Activated naive CD4-positive, alpha-beta T cell treated with Interleukin-2 at 50 U/mL for 16 hours (primary cell): ENCODE measurements at regions not wholly inside any gene's neighbourhood (a gene's known extent, or its start where the extent isn't known, plus 50 kb on each side); places are given as distances from the start of the nearest gene placed in this dataset.
"Not testable (repeated sequence)": the region's sequence is repeated elsewhere in the genome, so short reads cannot be mapped to it uniquely, and the experiment has no call there.

Experiments
- DNase-seq: peaks from one replicate; pipeline ENCODE4 v3.0.0-alpha.2; 2020

GRCh38 chr1:55463814-55464475 is 248.8 kb upstream of the USP24 start:
- no peak for DNase-seq

GRCh38 chr1:55457874-55458273 is 242.7 kb upstream of the USP24 start:
- DNase-seq: no peak

GRCh38 chr1:55456971-55457370 is 241.8 kb upstream of the USP24 start:
- DNase-seq: no peak

- DNase-seq: no peak
These were observed 233.1 kb upstream of the USP24 start for GRCh38 chr1:55448261-55448660.

GRCh38 chr1:55447488-55447887 is 232.3 kb upstream of the USP24 start:
- no peak for DNase-seq

GRCh38 chr1:55446351-55446750 is 231.2 kb upstream of the USP24 start:
- DNase-seq: no peak

- no peak for DNase-seq
These were observed 230.3 kb upstream of the USP24 start for GRCh38 chr1:55445416-55445815.

GRCh38 chr1:55444667-55445066 is 229.5 kb upstream of the USP24 start:
- no peak for DNase-seq

GRCh38 chr1:55443175-55443915 is 228.2 kb upstream of the USP24 start:
- no peak for DNase-seq

- DNase-seq: no peak
These were observed 226.3 kb upstream of the USP24 start for GRCh38 chr1:55441489-55441888.

- DNase-seq: no peak
These were observed 222.5 kb upstream of the USP24 start for GRCh38 chr1:55437692-55438091.

- DNase-seq: not testable (repeated sequence)
These were observed 215.6 kb upstream of the USP24 start for GRCh38 chr1:55430720-55431119.

- not testable (repeated sequence) for DNase-seq
These were observed 215.0 kb upstream of the USP24 start for GRCh38 chr1:55430206-55430605.

- DNase-seq: no peak
These were observed 214.1 kb upstream of the USP24 start for GRCh38 chr1:55428944-55429931.

- DNase-seq: no peak
These were observed 213.1 kb upstream of the USP24 start for GRCh38 chr1:55428231-55428630.

GRCh38 chr1:55427606-55428005 is 212.4 kb upstream of the USP24 start:
- no peak for DNase-seq

GRCh38 chr1:55426619-55427018 is 211.5 kb upstream of the USP24 start:
- DNase-seq: no peak

GRCh38 chr1:55426156-55426555 is 211.0 kb upstream of the USP24 start:
- no peak for DNase-seq

GRCh38 chr1:55425310-55425930 is 210.3 kb upstream of the USP24 start:
- no peak for DNase-seq

GRCh38 chr1:55423376-55423775 is 208.2 kb upstream of the USP24 start:
- no peak for DNase-seq

GRCh38 chr1:55420929-55421716 is 206.0 kb upstream of the USP24 start:
- DNase-seq: no peak

GRCh38 chr1:55420026-55420425 is 204.9 kb upstream of the USP24 start:
- no peak for DNase-seq
